DND-41 (cell line): ENCODE measurements at regions not wholly inside any gene's neighbourhood (a gene's known extent, or its start where the extent isn't known, plus 50 kb on each side); places are given as distances from the start of the nearest gene placed in this dataset.
"Not testable (repeated sequence)": the region's sequence is repeated elsewhere in the genome, so short reads cannot be mapped to it uniquely, and the experiment has no call there.

Experiments used
- EZH2 ChIP-seq: IDR thresholded peaks from 3 replicates; pipeline ENCODE4 v1.6.1; 2012; ENCODE audit warnings: borderline replicate concordance, low read depth, mild to moderate bottlenecking, moderate library complexity, low read length, inconsistent platforms; ENCODE audit not compliant: severe bottlenecking
- TF ChIP-seq, protein P1 (sequence below): IDR thresholded peaks from 2 replicates; pipeline ENCODE4 v1.5.1; 2012; ENCODE audit warnings: borderline replicate concordance, low read length, moderate library complexity, mild to moderate bottlenecking; ENCODE audit not compliant: poor library complexity, severe bottlenecking; ENCODE audit errors: extremely low read depth

DNA sequence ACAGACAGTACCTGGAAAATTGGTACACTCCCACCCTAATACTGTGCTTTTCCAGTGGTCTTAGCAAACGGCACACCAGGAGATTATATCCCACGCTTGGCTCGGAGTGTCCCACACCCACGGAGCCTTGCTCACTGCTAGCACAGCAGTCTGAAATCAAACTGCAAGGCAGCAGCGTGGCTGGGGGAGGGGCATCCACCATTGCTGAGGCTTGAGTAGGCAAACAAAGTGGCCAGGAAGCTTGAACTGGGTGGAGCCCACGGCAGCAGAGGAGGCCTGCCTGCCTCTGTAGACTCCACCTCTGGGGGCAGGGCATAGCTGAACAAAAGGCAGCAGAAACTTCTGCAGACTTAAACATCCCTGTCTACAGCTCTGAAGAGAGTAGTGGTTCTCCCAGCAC, 56.1 kb upstream of the IZUMO1R start:
- TF ChIP-seq EZH2: not testable (repeated sequence)
- TF ChIP-seq, protein P1, sequence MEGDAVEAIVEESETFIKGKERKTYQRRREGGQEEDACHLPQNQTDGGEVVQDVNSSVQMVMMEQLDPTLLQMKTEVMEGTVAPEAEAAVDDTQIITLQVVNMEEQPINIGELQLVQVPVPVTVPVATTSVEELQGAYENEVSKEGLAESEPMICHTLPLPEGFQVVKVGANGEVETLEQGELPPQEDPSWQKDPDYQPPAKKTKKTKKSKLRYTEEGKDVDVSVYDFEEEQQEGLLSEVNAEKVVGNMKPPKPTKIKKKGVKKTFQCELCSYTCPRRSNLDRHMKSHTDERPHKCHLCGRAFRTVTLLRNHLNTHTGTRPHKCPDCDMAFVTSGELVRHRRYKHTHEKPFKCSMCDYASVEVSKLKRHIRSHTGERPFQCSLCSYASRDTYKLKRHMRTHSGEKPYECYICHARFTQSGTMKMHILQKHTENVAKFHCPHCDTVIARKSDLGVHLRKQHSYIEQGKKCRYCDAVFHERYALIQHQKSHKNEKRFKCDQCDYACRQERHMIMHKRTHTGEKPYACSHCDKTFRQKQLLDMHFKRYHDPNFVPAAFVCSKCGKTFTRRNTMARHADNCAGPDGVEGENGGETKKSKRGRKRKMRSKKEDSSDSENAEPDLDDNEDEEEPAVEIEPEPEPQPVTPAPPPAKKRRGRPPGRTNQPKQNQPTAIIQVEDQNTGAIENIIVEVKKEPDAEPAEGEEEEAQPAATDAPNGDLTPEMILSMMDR: not testable (repeated sequence)
